ENCODE measurements at regions not wholly inside any gene's neighbourhood (a gene's known extent, or its start where the extent isn't known, plus 50 kb on each side); places are given as distances from the start of the nearest gene placed in this dataset.

- TF ChIP-seq, protein P1, sequence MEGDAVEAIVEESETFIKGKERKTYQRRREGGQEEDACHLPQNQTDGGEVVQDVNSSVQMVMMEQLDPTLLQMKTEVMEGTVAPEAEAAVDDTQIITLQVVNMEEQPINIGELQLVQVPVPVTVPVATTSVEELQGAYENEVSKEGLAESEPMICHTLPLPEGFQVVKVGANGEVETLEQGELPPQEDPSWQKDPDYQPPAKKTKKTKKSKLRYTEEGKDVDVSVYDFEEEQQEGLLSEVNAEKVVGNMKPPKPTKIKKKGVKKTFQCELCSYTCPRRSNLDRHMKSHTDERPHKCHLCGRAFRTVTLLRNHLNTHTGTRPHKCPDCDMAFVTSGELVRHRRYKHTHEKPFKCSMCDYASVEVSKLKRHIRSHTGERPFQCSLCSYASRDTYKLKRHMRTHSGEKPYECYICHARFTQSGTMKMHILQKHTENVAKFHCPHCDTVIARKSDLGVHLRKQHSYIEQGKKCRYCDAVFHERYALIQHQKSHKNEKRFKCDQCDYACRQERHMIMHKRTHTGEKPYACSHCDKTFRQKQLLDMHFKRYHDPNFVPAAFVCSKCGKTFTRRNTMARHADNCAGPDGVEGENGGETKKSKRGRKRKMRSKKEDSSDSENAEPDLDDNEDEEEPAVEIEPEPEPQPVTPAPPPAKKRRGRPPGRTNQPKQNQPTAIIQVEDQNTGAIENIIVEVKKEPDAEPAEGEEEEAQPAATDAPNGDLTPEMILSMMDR (IDR thresholded peaks at IDR 0.05; ENCODE audit: low read depth, low read length, poor library complexity, severe bottlenecking), result no peak
- TF ChIP-seq EZH2phosphoT487 (IDR thresholded peaks at IDR 0.05; ENCODE audit: borderline replicate concordance, low read length), result no peak
Observed at GRCh38 chr2:83106853-83107252, 1352.2 kb downstream of the SUCLG1 start.

All from DOHH2 (cell line).